PC-9 (cell line): ENCODE measurements at regions not wholly inside any gene's neighbourhood (a gene's known extent, or its start where the extent isn't known, plus 50 kb on each side); places are given as distances from the start of the nearest gene placed in this dataset.

Source experiments
- BruUV-seq: library from RNA; stranded (reverse); fragments of 400-500 nt; replicated peaks from 2 replicates; lab custom pipeline; 2021; lab: Mats Ljungman, UMichigan
- CTCF ChIA-PET: fragments of 300-600 bp; sonication (Branson Sonifier 250); formaldehyde crosslinking; loops from one replicate; lab custom pipeline; 2022; ENCODE audit warnings: antibody characterized with exemption; lab: Charles Lee
- POLR2A ChIA-PET: fragments of 300-600 bp; sonication (Branson Sonifier 250); formaldehyde crosslinking; loops from one replicate; lab custom pipeline; 2022; ENCODE audit warnings: antibody characterized with exemption; ENCODE audit not compliant: unreplicated experiment; lab: Charles Lee
- DNase-seq, 2 experiments: peaks; one replicate each; pipeline versions ENCODE4 v3.0.0 to v3.0.0-alpha.2; 2015 to 2022; ENCODE audit warnings: mixed read lengths in 1 of 2
- H2AFZ ChIP-seq: fragments of 200-600 bp; sonication (generic); 2 replicates; pipeline ENCODE4 v1.8.1; 2017; ENCODE audit warnings: antibody characterized with exemption
- H3F3A ChIP-seq: fragments of 200-600 bp; sonication (generic); 2 replicates; pipeline ENCODE4 v1.8.1; 2017; ENCODE audit warnings: antibody characterized with exemption, mild to moderate bottlenecking, low read depth; ENCODE audit not compliant: insufficient read depth
- H3K27ac ChIP-seq: fragments of 200-600 bp; sonication (generic); 2 replicates; pipeline ENCODE4 v1.6.1; 2016; ENCODE audit warnings: mixed run types
- H3K27me3 ChIP-seq: fragments of 200-600 bp; sonication (generic); 2 replicates; pipeline ENCODE4 v1.6.1; 2016; ENCODE audit warnings: low read depth, mixed run types; ENCODE audit not compliant: insufficient read depth
- H3K36me3 ChIP-seq: fragments of 200-600 bp; sonication (generic); 2 replicates; pipeline ENCODE4 v1.6.1; 2016; ENCODE audit warnings: low read depth, mixed run types
- H3K4me1 ChIP-seq: fragments of 200-600 bp; sonication (generic); replicated peaks from 2 replicates; pipeline ENCODE4 v1.6.1; 2016; ENCODE audit warnings: mixed run types; ENCODE audit not compliant: insufficient read depth
- H3K4me2 ChIP-seq: fragments of 200-600 bp; sonication (generic); 2 replicates; pipeline ENCODE4 v1.6.1; 2017; ENCODE audit warnings: mixed run types
- H3K4me3 ChIP-seq: fragments of 200-600 bp; sonication (generic); 2 replicates; pipeline ENCODE4 v1.6.1; 2016; ENCODE audit warnings: mixed run types
- H3K79me2 ChIP-seq: fragments of 200-600 bp; sonication (generic); 2 replicates; pipeline ENCODE4 v1.6.1; 2017; ENCODE audit warnings: low read depth, mixed run types
- H3K9me2 ChIP-seq: fragments of 200-600 bp; sonication (generic); 2 replicates; pipeline ENCODE4 v1.8.1; 2017; ENCODE audit warnings: mild to moderate bottlenecking; ENCODE audit not compliant: insufficient read depth
- H3K9me3 ChIP-seq: fragments of 200-600 bp; sonication (generic); 2 replicates; pipeline ENCODE4 v1.8.1; 2016; ENCODE audit warnings: low read depth; ENCODE audit not compliant: insufficient read depth
- H4K20me1 ChIP-seq: fragments of 200-600 bp; sonication (generic); 2 replicates; pipeline ENCODE4 v1.8.1; 2017; ENCODE audit not compliant: insufficient read depth
- CTCF ChIP-seq: fragments of 200-600 bp; sonication (generic); conservative IDR thresholded peaks from 2 replicates; pipeline ENCODE4 v1.6.1; 2017; ENCODE audit warnings: mixed run types, antibody characterized with exemption, mild to moderate bottlenecking, moderate library complexity
- EZH2 ChIP-seq: fragments of 200-600 bp; sonication (generic); IDR thresholded peaks from 2 replicates; pipeline ENCODE4 v1.8.0; 2017; ENCODE audit warnings: antibody characterized with exemption, low read depth
- intact Hi-C: fragments of 100-400 bp; cut with micrococcal nuclease; formaldehyde crosslinking; loops from one replicate; pipeline ENCODE4 v1.10.0; 2022; ENCODE audit not compliant: unreplicated experiment

DNA sequence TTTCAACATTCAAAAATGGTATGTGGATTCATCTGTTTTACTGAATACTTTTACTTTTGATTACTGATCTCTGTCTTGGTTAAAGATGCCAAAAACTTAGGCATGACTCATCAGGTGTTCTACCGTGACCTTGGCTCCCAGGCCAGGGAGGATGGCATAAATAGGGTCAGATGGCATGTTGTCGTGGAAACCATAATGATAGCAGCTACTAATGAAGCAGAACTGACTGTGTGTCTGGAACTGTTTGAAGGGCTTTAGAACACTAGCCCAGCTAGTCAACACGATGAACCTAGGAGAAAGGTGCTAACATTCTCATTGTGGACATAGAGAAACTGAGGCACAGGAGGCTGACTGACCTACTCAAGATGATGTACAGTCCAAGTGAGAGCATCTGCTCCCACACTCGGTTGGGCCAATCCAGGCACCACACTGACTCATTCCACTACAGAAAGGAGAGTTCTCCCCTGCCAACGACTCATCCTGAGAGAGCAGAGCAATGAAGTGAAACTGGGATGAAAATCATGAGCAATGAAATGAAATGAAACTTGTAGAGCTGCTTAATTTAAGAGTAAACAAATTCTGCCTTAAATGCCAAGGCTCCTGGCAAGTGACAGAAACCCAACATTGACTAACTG, 116.0 kb downstream of the TENT4A start:
- no peak overlapping the region for H3K4me3 ChIP-seq
- intact Hi-C loops: no loop called here
- no peaks in the 10 kb centered on the region for H4K20me1 ChIP-seq
- no peak for DNase-seq
- H3F3A ChIP-seq: peaks cover 5% of the 10 kb centered on the region; the same call in 1 of the 2 replicates
- CTCF ChIA-PET: no interaction called here
- no peaks in the 10 kb centered on the region for H3K9me2 ChIP-seq
- peaks cover 50% of the 10 kb centered on the region for H3K27me3 ChIP-seq
- POLR2A ChIA-PET: no interaction called here
- no peaks in the 10 kb centered on the region for H3K4me1 ChIP-seq
- H3K36me3 ChIP-seq: no peaks in the 10 kb centered on the region
- H3K27ac ChIP-seq: no peak overlapping the region
- H3K4me2 ChIP-seq: no peak overlapping the region
- no peak for TF ChIP-seq CTCF
- TF ChIP-seq EZH2: no peak
- no TSS peak for BruUV-seq
- H3K79me2 ChIP-seq: no peaks in the 10 kb centered on the region
- no peak overlapping the region for H2AFZ ChIP-seq
- H3K9me3 ChIP-seq: peaks cover 3% of the 10 kb centered on the region; the same call in 1 of the 2 replicates

DNA sequence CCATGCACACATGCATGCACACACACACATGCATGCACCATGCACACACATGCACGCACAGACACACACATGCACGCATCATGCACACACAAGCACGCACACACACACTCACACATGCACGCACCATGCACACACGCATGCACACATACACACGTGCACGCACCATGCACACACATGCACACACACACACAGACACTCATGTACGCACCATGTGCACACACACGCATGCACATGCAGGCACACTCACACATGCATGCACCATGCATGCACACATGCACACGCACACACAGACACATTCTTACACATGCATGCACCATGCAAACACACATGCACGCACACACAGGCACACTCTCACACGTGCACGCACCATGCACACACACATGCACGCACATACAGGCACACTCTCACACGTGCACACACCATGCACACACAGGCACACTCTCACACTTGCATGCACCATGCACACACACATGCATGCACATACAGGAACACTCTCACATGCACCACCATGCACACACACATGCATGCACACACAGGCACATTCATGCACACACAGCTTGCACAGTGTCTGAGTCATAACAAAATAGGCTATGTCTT, 117.5 kb downstream of the TENT4A start:
- ChIA-PET POLR2A (no interaction called here), CTCF (no interaction called here)
- intact Hi-C loops: loop anchor here (10.0 kb wide), 1 partner anchor 1336 kb away; no protein-coding TSS in a partner anchor
- H3K27ac ChIP-seq: no peak overlapping the region
- H3K27me3 ChIP-seq: peaks cover 36% of the 10 kb centered on the region
- no peaks in the 10 kb centered on the region for H3K36me3 ChIP-seq
- TF ChIP-seq EZH2 (no peak), CTCF (no peak)
- H3F3A ChIP-seq: peaks cover 5% of the 10 kb centered on the region; the same call in 1 of the 2 replicates
- H3K4me2 ChIP-seq: no peak overlapping the region
- H4K20me1 ChIP-seq: no peaks in the 10 kb centered on the region
- no peaks in the 10 kb centered on the region for H3K4me1 ChIP-seq
- no peak overlapping the region for H2AFZ ChIP-seq
- H3K9me3 ChIP-seq: no peaks in the 10 kb centered on the region
- no peaks in the 10 kb centered on the region for H3K9me2 ChIP-seq
- no peak overlapping the region for H3K4me3 ChIP-seq
- BruUV-seq: no TSS peak
- no peak for DNase-seq
- H3K79me2 ChIP-seq: no peaks in the 10 kb centered on the region

- H3K27me3 ChIP-seq: peaks cover 23% of the 10 kb centered on the region
- no peaks in the 10 kb centered on the region for H4K20me1 ChIP-seq
- BruUV-seq: no TSS peak
- peaks cover 5% of the 10 kb centered on the region; the same call in 1 of the 2 replicates for H3F3A ChIP-seq
- intact Hi-C loops: loop anchor here (10.0 kb wide), 1 partner anchor 1337 kb away; no protein-coding TSS in a partner anchor
- H3K4me1 ChIP-seq: no peaks in the 10 kb centered on the region
- TF ChIP-seq EZH2 (no peak), CTCF (no peak)
- no peaks in the 10 kb centered on the region for H3K9me3 ChIP-seq
- no peaks in the 10 kb centered on the region for H3K36me3 ChIP-seq
- no peak overlapping the region for H2AFZ ChIP-seq
- no peak overlapping the region for H3K4me2 ChIP-seq
- no peak overlapping the region for H3K4me3 ChIP-seq
- CTCF ChIA-PET: no interaction called here
- POLR2A ChIA-PET: no interaction called here
- no peak overlapping the region for H3K27ac ChIP-seq
- DNase-seq: no peak
- H3K9me2 ChIP-seq: no peaks in the 10 kb centered on the region
- no peaks in the 10 kb centered on the region for H3K79me2 ChIP-seq
Observed at GRCh38 chr5:6831678-6832671, 118.7 kb downstream of the TENT4A start.
